Psoas muscle (tissue), 7 donors: ENCODE measurements at regions not wholly inside any gene's neighbourhood (a gene's known extent, or its start where the extent isn't known, plus 50 kb on each side); places are given as distances from the start of the nearest gene placed in this dataset.
A peak's percentile ranks its signal among the peaks of the same experiment; 100 is the strongest.

Experiments
- ATAC-seq, 4 donors: fragments of 200-7000 bp; cut with Tn5 transposase; one replicate each; pipeline ENCODE4 v1.9.1; 2020; ENCODE audit warnings: moderate library complexity in 3 of 4, mild to moderate bottlenecking in 2 of 4
- DNase-seq, 2 donors: peaks; one replicate each; pipeline ENCODE4 v3.0.0-alpha.2; 2020
- H3K27ac ChIP-seq: fragments of 200-600 bp; one replicate; pipeline ENCODE4 v1.8.0; 2022
- H3K27me3 ChIP-seq, 3 donors: fragments of 200-600 bp in 1 of 3; one replicate each; pipeline versions ENCODE4 v1.6.1 to v1.8.0; 2013 to 2022; ENCODE audit warnings: low read length in 2 of 3, mild to moderate bottlenecking in 2 of 3, moderate library complexity in 1 of 3; ENCODE audit not compliant: insufficient read depth in 3 of 3
- H3K36me3 ChIP-seq, 2 donors: fragments of 200-600 bp in 1 of 2; one replicate each; pipeline versions ENCODE4 v1.6.1 to v1.8.0; 2013 to 2022; ENCODE audit warnings: low read depth in 1 of 2, mild to moderate bottlenecking in 1 of 2, moderate library complexity in 1 of 2; ENCODE audit not compliant: insufficient read depth in 1 of 2
- H3K4me1 ChIP-seq: fragments of 200-600 bp; one replicate; pipeline ENCODE4 v1.8.0; 2022
- H3K4me3 ChIP-seq: fragments of 200-600 bp; one replicate; pipeline ENCODE4 v1.8.0; 2022; ENCODE audit warnings: mild to moderate bottlenecking
- H3K9me3 ChIP-seq: fragments of 200-600 bp; one replicate; pipeline ENCODE4 v1.8.0; 2022
- CTCF ChIP-seq: fragments of 200-600 bp; IDR thresholded peaks from one replicate; pipeline ENCODE4 v1.8.0; 2022; ENCODE audit warnings: antibody characterized with exemption
- WGBS, 3 donors: extraction: QIAGEN DNeasy Blood & Tissue Kit; methylation state at CpG; one replicate each; pipeline versions ENCODE4 v1.1.6 to v1.1.7; 2013; 5-methylcytosine and 5-hydroxymethylcytosine counted together
- intact Hi-C, 2 donors: fragments of 100-400 bp; cut with DNase I; formaldehyde crosslinking; loops; one replicate each; pipeline versions ENCODE4 v1.11.0 to v1.14.2; 2022
- donor health status: healthy with polysubstance abuse.
- donor health status: DM: no; HTN: no; CAD: no; lungs with moderate emphysema.
- donor health status: Bipolar disorder and iron deficiency.
- donor health status: healthy.
- donor health status: DM: yes; HTN: yes; CAD: no.
- donor health status: DM: no; HTN: no; CAD: no.
- donor health status: DM: yes; HTN: yes; CAD: no.

- Histone ChIP-seq H3K4me1 (no peaks in the 10 kb centered on the region), H3K27me3 (no peaks in the 10 kb centered on the region), H3K4me3 (no peak overlapping the region), H3K27ac (peak overlapping the region; percentile 30), H3K36me3 (no peaks in the 10 kb centered on the region), H3K9me3 (peaks cover 19% of the 10 kb centered on the region)
- ATAC-seq (peak in 2 of 4 donors; percentile 34 to 50), DNase-seq (peak; percentile 19 to 55)
- TF ChIP-seq CTCF: no peak
- 7 to 25% (median 17%) methylated on average over 8 of the region's 8 CpGs for WGBS, 3 donors
- intact Hi-C loops: no loop called here
Measured at GRCh38 chr10:36188080-36188453, 546.0 kb upstream of the FZD8 start.

GRCh38 chr10:36187380-36188079 is 545.4 kb upstream of the FZD8 start:
- 28 to 48% (median 30%) methylated on average over 6 of the region's 6 CpGs for WGBS, 3 donors
- DNase-seq (no peak), ATAC-seq (peak in 2 of 4 donors; percentile 30 to 61)
- no peak overlapping the region for H3K4me3 ChIP-seq
- peaks cover 4% of the 10 kb centered on the region for H3K4me1 ChIP-seq
- no peak for TF ChIP-seq CTCF
- peaks cover 19% of the 10 kb centered on the region for H3K9me3 ChIP-seq
- H3K36me3 ChIP-seq: no peaks in the 10 kb centered on the region
- intact Hi-C loops: no loop called here
- peak overlapping the region; percentile 30 for H3K27ac ChIP-seq
- H3K27me3 ChIP-seq: no peaks in the 10 kb centered on the region

GRCh38 chr10:36185097-36185496 is 543.0 kb upstream of the FZD8 start:
- TF ChIP-seq CTCF: no peak
- intact Hi-C loops: no loop called here
- WGBS, 3 donors: 32 to 70% (median 33%) methylated on average over 6 of the region's 6 CpGs
- ATAC-seq (no peak), DNase-seq (no peak)
- no peaks in the 10 kb centered on the region for H3K27me3 ChIP-seq
- no peak overlapping the region for H3K27ac ChIP-seq
- H3K9me3 ChIP-seq: no peaks in the 10 kb centered on the region
- H3K36me3 ChIP-seq: no peaks in the 10 kb centered on the region
- peaks cover 6% of the 10 kb centered on the region for H3K4me1 ChIP-seq
- H3K4me3 ChIP-seq: no peak overlapping the region

- intact Hi-C loops: no loop called here
- no peaks in the 10 kb centered on the region for H3K27me3 ChIP-seq
- no peak overlapping the region for H3K4me3 ChIP-seq
- H3K27ac ChIP-seq: no peak overlapping the region
- WGBS, 3 donors: 52 to 79% (median 63%) methylated on average over 6 of the region's 6 CpGs
- H3K36me3 ChIP-seq: no peaks in the 10 kb centered on the region
- DNase-seq (no peak), ATAC-seq (no peak)
- no peaks in the 10 kb centered on the region for H3K9me3 ChIP-seq
- peaks cover 6% of the 10 kb centered on the region for H3K4me1 ChIP-seq
- TF ChIP-seq CTCF: no peak
Measured at GRCh38 chr10:36183726-36184125, 541.6 kb upstream of the FZD8 start.

- Histone ChIP-seq H3K4me1 (peaks cover 6% of the 10 kb centered on the region), H3K9me3 (no peaks in the 10 kb centered on the region), H3K36me3 (no peaks in the 10 kb centered on the region), H3K27me3 (no peaks in the 10 kb centered on the region), H3K27ac (no peak overlapping the region), H3K4me3 (no peak overlapping the region)
- TF ChIP-seq CTCF: no peak
- intact Hi-C loops: no loop called here
- DNase-seq (no peak), ATAC-seq (no peak)
Measured at GRCh38 chr10:36183056-36183455, 541.0 kb upstream of the FZD8 start.
